ENCODE measurements at regions not wholly inside any gene's neighbourhood (a gene's known extent, or its start where the extent isn't known, plus 50 kb on each side); places are given as distances from the start of the nearest gene placed in this dataset.

DNA sequence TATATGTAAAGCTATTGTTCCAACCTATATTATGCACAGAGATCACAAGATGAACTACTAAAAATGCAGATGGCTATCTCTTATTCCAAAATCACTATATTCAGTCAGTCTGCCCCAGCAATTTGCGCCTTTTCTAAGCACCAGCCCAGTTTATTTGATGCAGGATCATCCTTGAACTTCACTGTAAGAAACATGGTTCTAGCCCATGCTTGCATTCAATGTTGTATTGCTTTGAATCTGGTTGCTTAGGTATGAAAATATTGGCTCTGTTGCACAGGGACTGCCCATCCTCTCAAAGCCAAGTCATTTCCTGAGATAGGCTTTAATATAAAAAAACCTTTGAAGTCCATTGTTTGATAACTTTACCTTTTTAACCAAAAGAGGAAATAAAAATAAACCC is 170.5 kb upstream of the LRIG1 start:
- ChIA-PET CTCF (interaction anchor here (0.6 kb wide), 1 partner anchor 298 kb away, joined by 3 read pairs; no protein-coding TSS in a partner anchor), POLR2A (no interaction called here)
- Mint-ChIP-seq H3K4me3 (no peak overlapping the region), H3K4me1 (no peaks in the 10 kb centered on the region), H3K9me3 (ENCODE audit: insufficient read depth) (no peaks in the 10 kb centered on the region), H3K27ac (no peak overlapping the region), H3K27me3 (peaks cover 6% of the 10 kb centered on the region)
- Histone ChIP-seq H3K4me3 (ENCODE audit: control extremely low read depth in 1 of 5, extremely low read depth in 1 of 5, insufficient read depth in 1 of 5, low read depth in 2 of 5, low read length in 4 of 5) (no peak overlapping the region), H2AFZ (ENCODE audit: insufficient read depth, low read depth, low read length, poor library complexity, severe bottlenecking) (no peak overlapping the region), H3K9ac (ENCODE audit: low read length) (no peak overlapping the region), H3K4me1 (ENCODE audit: control insufficient read depth in 2 of 2, insufficient read depth in 2 of 2, low read length in 2 of 2) (no peaks in the 10 kb centered on the region), H4K20me1 (ENCODE audit: control insufficient read depth, insufficient read depth, low read length, poor library complexity, severe bottlenecking) (no peaks in the 10 kb centered on the region), H3K27ac (ENCODE audit: low read length in 2 of 2) (no peak overlapping the region), H3K4me2 (replicated peaks; ENCODE audit: low read depth, low read length, poor library complexity, severe bottlenecking) (no peak overlapping the region), H3K79me2 (ENCODE audit: control insufficient read depth, insufficient read depth, low read length) (no peaks in the 10 kb centered on the region), H3K36me3 (replicated peaks in 1 of 2; ENCODE audit: control extremely low read depth in 1 of 2, control insufficient read depth in 1 of 2, extremely low read depth in 1 of 2, insufficient read depth in 2 of 2, low read length in 1 of 2) (no peaks in the 10 kb centered on the region), H3K27me3 (replicated peaks in 1 of 4; ENCODE audit: control extremely low read depth in 1 of 4, control insufficient read depth in 3 of 4, insufficient read depth in 4 of 4, low read length in 3 of 4) (no peaks in the 10 kb centered on the region), H3K9me3 (ENCODE audit: control extremely low read depth in 1 of 3, control insufficient read depth in 2 of 3, insufficient read depth in 1 of 3, low read length in 2 of 3) (no peaks in the 10 kb centered on the region)
- no peak for TF ChIP-seq EZH2 (IDR thresholded peaks at IDR 0.05; ENCODE audit: borderline replicate concordance, insufficient read depth, low read depth, low read length, poor library complexity, severe bottlenecking)
- TF ChIP-seq CTCF (IDR thresholded peaks at IDR 0.05) = no peak
- ATAC-seq (ENCODE audit: low read depth) (no peak), DNase-seq (no peak)
- intact Hi-C loops (cut with micrococcal nuclease) = no loop called here
- WGBS (ENCODE audit: insufficient coverage) = no CpG with 5 or more reads among the region's 1 CpG

DNA sequence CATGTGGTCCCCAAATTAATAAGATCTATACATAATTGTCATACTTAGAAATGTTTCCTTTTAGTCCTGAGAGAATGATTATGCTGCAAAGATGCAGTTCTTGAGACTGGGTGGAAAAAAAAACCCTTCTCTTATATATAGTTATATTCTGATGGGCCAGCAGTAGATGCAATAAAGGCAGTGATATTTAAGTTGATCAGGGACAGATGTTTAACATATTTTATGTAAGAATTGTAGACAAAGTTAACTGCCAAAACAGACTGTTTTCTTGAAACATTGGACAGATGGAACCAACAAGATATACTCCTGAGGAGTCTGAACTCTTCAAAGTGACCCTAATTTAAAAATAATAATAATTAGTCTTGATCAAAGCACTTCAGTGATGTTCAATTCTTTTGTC is 172.0 kb upstream of the LRIG1 start:
- Histone ChIP-seq H4K20me1 (ENCODE audit: control insufficient read depth, insufficient read depth, low read length, poor library complexity, severe bottlenecking) (no peaks in the 10 kb centered on the region), H3K36me3 (replicated peaks in 1 of 2; ENCODE audit: control extremely low read depth in 1 of 2, control insufficient read depth in 1 of 2, extremely low read depth in 1 of 2, insufficient read depth in 2 of 2, low read length in 1 of 2) (no peaks in the 10 kb centered on the region), H3K4me3 (ENCODE audit: control extremely low read depth in 1 of 5, extremely low read depth in 1 of 5, insufficient read depth in 1 of 5, low read depth in 2 of 5, low read length in 4 of 5) (no peak overlapping the region), H3K27ac (ENCODE audit: low read length in 2 of 2) (no peak overlapping the region), H3K4me1 (ENCODE audit: control insufficient read depth in 2 of 2, insufficient read depth in 2 of 2, low read length in 2 of 2) (no peaks in the 10 kb centered on the region), H3K9ac (ENCODE audit: low read length) (no peak overlapping the region), H3K79me2 (ENCODE audit: control insufficient read depth, insufficient read depth, low read length) (no peaks in the 10 kb centered on the region), H3K9me3 (ENCODE audit: control extremely low read depth in 1 of 3, control insufficient read depth in 2 of 3, insufficient read depth in 1 of 3, low read length in 2 of 3) (peaks cover 0 to 3% (median 0%) of the 10 kb centered on the region in 3 donors), H3K27me3 (replicated peaks in 1 of 4; ENCODE audit: control extremely low read depth in 1 of 4, control insufficient read depth in 3 of 4, insufficient read depth in 4 of 4, low read length in 3 of 4) (no peaks in the 10 kb centered on the region), H3K4me2 (replicated peaks; ENCODE audit: low read depth, low read length, poor library complexity, severe bottlenecking) (no peak overlapping the region), H2AFZ (ENCODE audit: insufficient read depth, low read depth, low read length, poor library complexity, severe bottlenecking) (no peak overlapping the region)
- TF ChIP-seq EZH2 (IDR thresholded peaks at IDR 0.05; ENCODE audit: borderline replicate concordance, insufficient read depth, low read depth, low read length, poor library complexity, severe bottlenecking) (no peak), CTCF (IDR thresholded peaks at IDR 0.05) (no peak)
- ChIA-PET POLR2A (no interaction called here), CTCF (interaction anchor here (0.6 kb wide), 1 partner anchor 10 kb away, joined by 3 read pairs; no protein-coding TSS in a partner anchor)
- H3K4me1 Mint-ChIP-seq = no peaks in the 10 kb centered on the region
- H3K27me3 Mint-ChIP-seq = peaks cover 6% of the 10 kb centered on the region
- no peak for DNase-seq
- no peak overlapping the region for H3K27ac Mint-ChIP-seq
- no peak for ATAC-seq (ENCODE audit: low read depth)
- no peak overlapping the region for H3K4me3 Mint-ChIP-seq
- H3K9me3 Mint-ChIP-seq (ENCODE audit: insufficient read depth) = no peaks in the 10 kb centered on the region
- intact Hi-C loops (cut with micrococcal nuclease) = no loop called here

Measured in B cell (primary cell).